Left lung (tissue), 4 donors: ENCODE measurements at regions not wholly inside any gene's neighbourhood (a gene's known extent, or its start where the extent isn't known, plus 50 kb on each side); places are given as distances from the start of the nearest gene placed in this dataset.

Experiments used
- ATAC-seq: fragments of 200-7000 bp; cut with Tn5 transposase; one replicate; pipeline ENCODE4 v1.9.1; 2020; ENCODE audit warnings: moderate library complexity
- DNase-seq, 4 donors: peaks; one replicate each; pipeline ENCODE4 v3.0.0-alpha.2; 2013 to 2020
- H3K27ac ChIP-seq, 2 donors: fragments of 200-600 bp; sonication (generic) in 1 of 2; one replicate each; pipeline versions ENCODE4 v1.5.0 to v1.8.0; 2020 to 2021
- H3K27me3 ChIP-seq, 2 donors: fragments of 200-600 bp; sonication (generic) in 1 of 2; one replicate each; pipeline versions ENCODE4 v1.5.0 to v1.8.0; 2020 to 2021
- H3K36me3 ChIP-seq, 2 donors: fragments of 200-600 bp; sonication (generic) in 1 of 2; one replicate each; pipeline versions ENCODE4 v1.5.0 to v1.8.0; 2020 to 2021
- H3K4me1 ChIP-seq, 2 donors: fragments of 200-600 bp; one replicate each; pipeline ENCODE4 v1.8.0; 2021
- H3K4me3 ChIP-seq, 2 donors: fragments of 200-600 bp; sonication (generic) in 1 of 2; one replicate each; pipeline versions ENCODE4 v1.5.0 to v1.8.0; 2020 to 2021; ENCODE audit warnings: mild to moderate bottlenecking in 1 of 2
- H3K9me3 ChIP-seq, 2 donors: fragments of 200-600 bp; sonication (generic) in 1 of 2; one replicate each; pipeline versions ENCODE4 v1.5.0 to v1.8.0; 2020 to 2021
- CTCF ChIP-seq, 2 donors: fragments of 200-600 bp; sonication (generic) in 1 of 2; IDR thresholded peaks; one replicate each; pipeline versions ENCODE4 v1.5.0 to v1.8.0; 2021; ENCODE audit warnings: antibody characterized with exemption in 2 of 2
- intact Hi-C, 2 donors: fragments of 100-400 bp; cut with DNase I; formaldehyde crosslinking; loops; one replicate each; pipeline versions ENCODE4 v1.11.2 to v1.14.2; 2022
- donor health status: DM: no; HTN: yes; CAD: no.
- donor health status: DM: no; HTN: no; CAD: no.

GRCh38 chr11:122170815-122171475 lies 54.9 kb upstream of the BLID start:
- Histone ChIP-seq H3K36me3 (no peaks in the 10 kb centered on the region), H3K4me1 (no peaks in the 10 kb centered on the region), H3K27ac (no peak overlapping the region), H3K4me3 (no peak overlapping the region), H3K9me3 (no peaks in the 10 kb centered on the region), H3K27me3 (no peaks in the 10 kb centered on the region)
- ATAC-seq (peak; percentile 25), DNase-seq (peak in 1 of 4 donors; percentile 37)
- TF ChIP-seq CTCF (IDR thresholded peaks at IDR 0.05), result no peak
- intact Hi-C loops, result no loop called here

- ATAC-seq, result no peak
- Histone ChIP-seq H3K4me1 (no peaks in the 10 kb centered on the region), H3K27ac (no peak overlapping the region), H3K4me3 (no peak overlapping the region), H3K36me3 (no peaks in the 10 kb centered on the region), H3K27me3 (no peaks in the 10 kb centered on the region), H3K9me3 (no peaks in the 10 kb centered on the region)
- DNase-seq, result no peak
- no peak for TF ChIP-seq CTCF (IDR thresholded peaks at IDR 0.05)
- intact Hi-C loops, result no loop called here
Observed at GRCh38 chr11:122168218-122168617, 52.2 kb upstream of the BLID start.

GRCh38 chr11:122167100-122167499 lies 51.1 kb upstream of the BLID start:
- no peak overlapping the region for H3K4me3 ChIP-seq
- TF ChIP-seq CTCF (IDR thresholded peaks at IDR 0.05), result no peak
- H3K9me3 ChIP-seq, result no peaks in the 10 kb centered on the region
- DNase-seq (no peak), ATAC-seq (peak; percentile 67)
- H3K27ac ChIP-seq, result peak overlapping the region in 1 of 2 donors; percentile 5
- no peaks in the 10 kb centered on the region for H3K27me3 ChIP-seq
- H3K4me1 ChIP-seq, result no peaks in the 10 kb centered on the region
- no peaks in the 10 kb centered on the region for H3K36me3 ChIP-seq
- intact Hi-C loops, result no loop called here

GRCh38 chr11:122165607-122166371 lies 49.8 kb upstream of the BLID start:
- Histone ChIP-seq H3K36me3 (no peaks in the 10 kb centered on the region), H3K4me1 (no peaks in the 10 kb centered on the region), H3K9me3 (no peaks in the 10 kb centered on the region), H3K27me3 (no peaks in the 10 kb centered on the region), H3K27ac (no peak overlapping the region), H3K4me3 (no peak overlapping the region)
- peak; percentile 51 for ATAC-seq
- DNase-seq, result no peak
- TF ChIP-seq CTCF (IDR thresholded peaks at IDR 0.05), result no peak
- intact Hi-C loops, result no loop called here
